Endodermal cell (in vitro differentiated cells): ENCODE measurements at regions not wholly inside any gene's neighbourhood (a gene's known extent, or its start where the extent isn't known, plus 50 kb on each side); places are given as distances from the start of the nearest gene placed in this dataset.

ENCODE experiments used
- DNase-seq: peaks from one replicate; pipeline ENCODE4 v3.0.0-alpha.2; 2017
- H3K27ac ChIP-seq: 2 replicates; pipeline ENCODE4 v1.5.1; 2013; ENCODE audit warnings: mild to moderate bottlenecking, low read depth, low read length, moderate library complexity
- H3K27me3 ChIP-seq: 2 replicates; pipeline ENCODE4 v1.6.1; 2013; ENCODE audit warnings: mild to moderate bottlenecking, low read length, moderate library complexity; ENCODE audit not compliant: insufficient read depth, control insufficient read depth, poor library complexity, severe bottlenecking
- H3K36me3 ChIP-seq: 2 replicates; pipeline ENCODE4 v1.7.0; 2013; ENCODE audit warnings: mild to moderate bottlenecking, low read length, moderate library complexity; ENCODE audit not compliant: control insufficient read depth, insufficient read depth
- H3K4me1 ChIP-seq: one replicate; pipeline ENCODE4 v1.7.0; 2013; ENCODE audit warnings: low read length; ENCODE audit not compliant: control insufficient read depth, insufficient read depth
- H3K4me3 ChIP-seq: 2 replicates; pipeline ENCODE4 v1.5.1; 2013; ENCODE audit warnings: mild to moderate bottlenecking, low read length, moderate library complexity
- H3K9ac ChIP-seq: 2 replicates; pipeline ENCODE4 v1.6.1; 2013; ENCODE audit warnings: mild to moderate bottlenecking, low read length, moderate library complexity; ENCODE audit not compliant: poor library complexity, severe bottlenecking; ENCODE audit errors: extremely low read depth
- H3K9me3 ChIP-seq: 2 replicates; pipeline ENCODE4 v1.6.1; 2013; ENCODE audit warnings: mild to moderate bottlenecking, low read length, moderate library complexity; ENCODE audit not compliant: control insufficient read depth
- H3K27ac Mint-ChIP-seq: 2 replicates; pipeline ENCODE4 v1.8.0; 2020; ENCODE audit warnings: mixed read lengths
- H3K27me3 Mint-ChIP-seq: 2 replicates; pipeline ENCODE4 v1.8.0; 2021; ENCODE audit warnings: mild to moderate bottlenecking, mixed read lengths; ENCODE audit not compliant: insufficient read depth
- H3K36me3 Mint-ChIP-seq: 2 replicates; pipeline ENCODE4 v1.8.0; 2020; ENCODE audit warnings: low read depth, mixed read lengths
- H3K4me1 Mint-ChIP-seq: 2 replicates; pipeline ENCODE4 v1.8.0; 2020; ENCODE audit warnings: mixed read lengths
- H3K4me3 Mint-ChIP-seq: 2 replicates; pipeline ENCODE4 v1.8.0; 2020; ENCODE audit warnings: mild to moderate bottlenecking, moderate library complexity, mixed read lengths
- H3K9me3 Mint-ChIP-seq: 2 replicates; pipeline ENCODE4 v1.8.0; 2020; ENCODE audit warnings: mild to moderate bottlenecking, mixed read lengths
- WGBS, 2 experiments: methylation state at CpG; one replicate each; pipeline versions ENCODE4 v1.1.5 to v1.1.7; 2013; ENCODE audit warnings: missing lambda C conversion rate in 2 of 2, mixed read lengths in 1 of 2; ENCODE audit not compliant: insufficient coverage in 1 of 2, insufficient read length in 1 of 2; 5-methylcytosine and 5-hydroxymethylcytosine counted together
- TF ChIP-seq, protein P1 (sequence below): fragments of 200-600 bp; sonication (generic); conservative IDR thresholded peaks from 2 replicates; pipeline ENCODE4 v1.5.0; 2021; ENCODE audit warnings: antibody characterized with exemption, mild to moderate bottlenecking

DNA sequence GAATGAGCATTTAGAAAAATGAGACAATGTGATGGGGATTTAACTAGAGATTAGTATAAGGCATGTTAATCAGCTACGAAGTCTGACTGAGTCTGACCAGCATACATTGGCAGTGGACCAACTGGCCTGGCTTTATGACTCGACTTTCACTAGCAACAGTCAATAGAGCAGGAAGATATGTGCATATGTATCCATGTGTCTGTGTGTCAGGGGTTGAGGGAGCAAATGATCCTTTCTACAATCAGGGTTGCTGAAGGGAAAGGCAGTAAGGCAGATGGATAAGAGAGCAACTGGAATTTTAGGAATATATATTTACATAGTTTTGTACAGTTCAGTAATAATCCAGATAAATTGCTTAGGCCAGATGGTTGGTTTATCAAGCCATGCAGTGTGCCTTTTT, 645.6 kb downstream of the PLA2G4A start:
- Mint-ChIP-seq H3K4me1 (no peaks in the 10 kb centered on the region), H3K27ac (no peak overlapping the region), H3K36me3 (no peaks in the 10 kb centered on the region), H3K9me3 (no peaks in the 10 kb centered on the region), H3K27me3 (no peaks in the 10 kb centered on the region), H3K4me3 (no peak overlapping the region)
- Histone ChIP-seq H3K27me3 (no peaks in the 10 kb centered on the region), H3K9ac (no peak overlapping the region), H3K9me3 (no peaks in the 10 kb centered on the region), H3K4me3 (no peak overlapping the region), H3K36me3 (no peaks in the 10 kb centered on the region), H3K27ac (no peak overlapping the region), H3K4me1 (no peaks in the 10 kb centered on the region)
- TF ChIP-seq, protein P1, sequence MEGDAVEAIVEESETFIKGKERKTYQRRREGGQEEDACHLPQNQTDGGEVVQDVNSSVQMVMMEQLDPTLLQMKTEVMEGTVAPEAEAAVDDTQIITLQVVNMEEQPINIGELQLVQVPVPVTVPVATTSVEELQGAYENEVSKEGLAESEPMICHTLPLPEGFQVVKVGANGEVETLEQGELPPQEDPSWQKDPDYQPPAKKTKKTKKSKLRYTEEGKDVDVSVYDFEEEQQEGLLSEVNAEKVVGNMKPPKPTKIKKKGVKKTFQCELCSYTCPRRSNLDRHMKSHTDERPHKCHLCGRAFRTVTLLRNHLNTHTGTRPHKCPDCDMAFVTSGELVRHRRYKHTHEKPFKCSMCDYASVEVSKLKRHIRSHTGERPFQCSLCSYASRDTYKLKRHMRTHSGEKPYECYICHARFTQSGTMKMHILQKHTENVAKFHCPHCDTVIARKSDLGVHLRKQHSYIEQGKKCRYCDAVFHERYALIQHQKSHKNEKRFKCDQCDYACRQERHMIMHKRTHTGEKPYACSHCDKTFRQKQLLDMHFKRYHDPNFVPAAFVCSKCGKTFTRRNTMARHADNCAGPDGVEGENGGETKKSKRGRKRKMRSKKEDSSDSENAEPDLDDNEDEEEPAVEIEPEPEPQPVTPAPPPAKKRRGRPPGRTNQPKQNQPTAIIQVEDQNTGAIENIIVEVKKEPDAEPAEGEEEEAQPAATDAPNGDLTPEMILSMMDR, result no peak
- 90 to 93% methylated on average over 2 of the region's 2 CpGs for WGBS, 2 experiments
- DNase-seq, result no peak

DNA sequence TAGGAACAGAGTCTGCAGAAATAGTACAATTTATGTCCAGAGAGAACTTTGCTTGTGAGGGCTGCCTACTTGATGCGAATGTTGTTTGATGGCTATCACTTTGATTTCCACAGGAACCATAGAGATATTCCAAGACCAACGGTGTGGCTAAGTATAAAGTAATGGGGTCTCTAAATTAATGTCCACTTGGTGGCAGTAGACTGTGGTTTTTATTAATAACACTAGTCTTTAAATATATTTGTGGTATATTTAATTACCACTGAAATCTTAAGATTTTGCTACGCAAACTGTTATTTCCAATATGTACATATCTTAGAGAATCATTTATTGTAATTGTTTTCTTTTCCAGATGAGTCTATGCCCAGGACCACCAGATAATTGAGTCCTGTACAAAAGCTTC, 647.9 kb downstream of the PLA2G4A start:
- no peaks in the 10 kb centered on the region for H3K36me3 Mint-ChIP-seq

DNA sequence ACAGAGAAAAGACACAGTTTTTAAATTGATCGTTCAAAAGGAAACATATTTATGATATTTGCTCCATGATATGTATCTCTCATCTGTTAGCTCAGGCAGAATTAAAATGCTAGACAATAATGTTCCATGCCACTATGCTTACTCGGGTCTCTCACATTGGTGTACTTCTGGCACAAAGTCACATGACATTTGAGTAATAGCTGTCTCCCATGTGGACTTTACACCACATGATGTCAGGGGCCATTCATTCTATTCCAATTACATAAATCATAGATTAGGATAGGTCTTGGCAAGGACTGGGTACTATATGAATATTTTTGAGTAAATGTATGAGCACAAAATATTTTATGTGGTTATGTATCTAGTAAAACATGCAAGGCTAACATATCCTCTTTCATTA, 648.4 kb downstream of the PLA2G4A start:
- 95 to 100% methylated on average over 2 of the region's 2 CpGs for WGBS, 2 experiments
- TF ChIP-seq, protein P1, result no peak
- Histone ChIP-seq H3K9ac (no peak overlapping the region), H3K4me3 (no peak overlapping the region), H3K36me3 (no peaks in the 10 kb centered on the region), H3K9me3 (no peaks in the 10 kb centered on the region), H3K4me1 (no peaks in the 10 kb centered on the region), H3K27ac (no peak overlapping the region), H3K27me3 (no peaks in the 10 kb centered on the region)
- Mint-ChIP-seq H3K9me3 (no peaks in the 10 kb centered on the region), H3K4me3 (no peak overlapping the region), H3K27me3 (no peaks in the 10 kb centered on the region), H3K36me3 (no peaks in the 10 kb centered on the region), H3K27ac (no peak overlapping the region), H3K4me1 (no peaks in the 10 kb centered on the region)
- DNase-seq, result no peak

More for the DNA sequence above, 647.9 kb downstream of the PLA2G4A start:
- Histone ChIP-seq H3K9ac (no peak overlapping the region), H3K4me1 (no peaks in the 10 kb centered on the region), H3K27me3 (no peaks in the 10 kb centered on the region), H3K9me3 (no peaks in the 10 kb centered on the region), H3K27ac (no peak overlapping the region), H3K4me3 (no peak overlapping the region), H3K36me3 (no peaks in the 10 kb centered on the region)
- Mint-ChIP-seq H3K4me3 (no peak overlapping the region), H3K9me3 (no peaks in the 10 kb centered on the region), H3K27me3 (no peaks in the 10 kb centered on the region), H3K4me1 (no peaks in the 10 kb centered on the region), H3K27ac (no peak overlapping the region)
- TF ChIP-seq, protein P1, result peak; percentile 67
- no peak for DNase-seq
- 92 to 100% methylated on average over 1 to 2 of the region's 3 CpGs for WGBS, 2 experiments
